ENCODE measurements at regions not wholly inside any gene's neighbourhood (a gene's known extent, or its start where the extent isn't known, plus 50 kb on each side); places are given as distances from the start of the nearest gene placed in this dataset.
"Not testable (repeated sequence)": the region's sequence is repeated elsewhere in the genome, so short reads cannot be mapped to it uniquely, and the experiment has no call there.

DNA sequence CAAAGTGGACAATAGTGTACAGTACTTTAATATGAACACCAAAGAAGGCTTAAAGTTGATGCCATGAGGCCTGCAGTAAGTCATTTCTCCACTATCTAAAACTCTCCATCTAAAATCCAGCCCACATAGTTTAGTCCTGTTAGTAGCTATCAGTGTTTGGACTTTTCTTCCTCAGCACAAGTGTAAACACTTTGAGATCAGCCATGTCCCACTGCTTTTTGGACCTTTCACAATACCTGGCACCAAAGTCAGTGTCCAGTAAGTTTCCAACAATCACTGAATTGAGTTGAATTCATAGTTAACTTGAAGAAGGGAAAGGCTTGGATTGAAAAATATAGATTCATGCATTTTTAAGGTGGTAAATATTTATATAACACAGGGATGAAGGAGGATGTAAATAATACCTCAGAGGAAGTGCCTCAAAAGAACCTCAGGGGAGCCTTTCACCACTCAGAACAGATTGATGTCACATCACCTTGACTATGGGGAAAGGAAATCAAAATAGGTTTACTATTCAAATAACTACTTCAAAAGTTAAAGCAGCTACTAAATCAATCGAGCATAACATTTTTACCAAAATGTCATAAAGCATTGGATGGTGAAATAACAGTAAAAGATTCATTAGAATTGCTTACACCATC lies 76.7 kb downstream of the FTHL17 start:
- no peak for DNase-seq (ENCODE audit: low read depth)
- TF ChIP-seq, protein P1, sequence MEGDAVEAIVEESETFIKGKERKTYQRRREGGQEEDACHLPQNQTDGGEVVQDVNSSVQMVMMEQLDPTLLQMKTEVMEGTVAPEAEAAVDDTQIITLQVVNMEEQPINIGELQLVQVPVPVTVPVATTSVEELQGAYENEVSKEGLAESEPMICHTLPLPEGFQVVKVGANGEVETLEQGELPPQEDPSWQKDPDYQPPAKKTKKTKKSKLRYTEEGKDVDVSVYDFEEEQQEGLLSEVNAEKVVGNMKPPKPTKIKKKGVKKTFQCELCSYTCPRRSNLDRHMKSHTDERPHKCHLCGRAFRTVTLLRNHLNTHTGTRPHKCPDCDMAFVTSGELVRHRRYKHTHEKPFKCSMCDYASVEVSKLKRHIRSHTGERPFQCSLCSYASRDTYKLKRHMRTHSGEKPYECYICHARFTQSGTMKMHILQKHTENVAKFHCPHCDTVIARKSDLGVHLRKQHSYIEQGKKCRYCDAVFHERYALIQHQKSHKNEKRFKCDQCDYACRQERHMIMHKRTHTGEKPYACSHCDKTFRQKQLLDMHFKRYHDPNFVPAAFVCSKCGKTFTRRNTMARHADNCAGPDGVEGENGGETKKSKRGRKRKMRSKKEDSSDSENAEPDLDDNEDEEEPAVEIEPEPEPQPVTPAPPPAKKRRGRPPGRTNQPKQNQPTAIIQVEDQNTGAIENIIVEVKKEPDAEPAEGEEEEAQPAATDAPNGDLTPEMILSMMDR (IDR thresholded peaks at IDR 0.05; ENCODE audit: insufficient read depth, low read length, severe bottlenecking): no peak
- no peak overlapping the region for H3K4me3 ChIP-seq (ENCODE audit: low read depth, low read length)
- H3K27me3 ChIP-seq (ENCODE audit: control insufficient read depth, insufficient read depth, low read length): no peaks in the 10 kb centered on the region
- no peaks in the 10 kb centered on the region for H3K36me3 ChIP-seq (ENCODE audit: control insufficient read depth, insufficient read depth, low read length)
- FAIRE-seq: no peak

GRCh38 chrX:30994018-30994417 lies 77.8 kb downstream of the FTHL17 start:
- FAIRE-seq; H3K27me3 ChIP-seq (ENCODE audit: control insufficient read depth, insufficient read depth, low read length): not testable (repeated sequence)

GRCh38 chrX:30992381-30992904 lies 79.4 kb downstream of the FTHL17 start:
- Histone ChIP-seq H3K27me3 (ENCODE audit: control insufficient read depth, insufficient read depth, low read length) (no peaks in the 10 kb centered on the region), H3K36me3 (ENCODE audit: control insufficient read depth, insufficient read depth, low read length) (no peaks in the 10 kb centered on the region), H3K4me3 (ENCODE audit: low read depth, low read length) (no peak overlapping the region)
- no peak for FAIRE-seq
- TF ChIP-seq, protein P1 (IDR thresholded peaks at IDR 0.05; ENCODE audit: insufficient read depth, low read length, severe bottlenecking): no peak
- DNase-seq (ENCODE audit: low read depth): no peak

More at GRCh38 chrX:30994018-30994417, 77.8 kb downstream of the FTHL17 start:
- DNase-seq (ENCODE audit: low read depth); H3K4me3 ChIP-seq (ENCODE audit: low read depth, low read length); H3K36me3 ChIP-seq (ENCODE audit: control insufficient read depth, insufficient read depth, low read length): not testable (repeated sequence)

- DNase-seq (ENCODE audit: low read depth) (peak; percentile 18), FAIRE-seq (no peak)
- no peak overlapping the region for H3K4me3 ChIP-seq (ENCODE audit: low read depth, low read length)
- TF ChIP-seq, protein P1 (IDR thresholded peaks at IDR 0.05; ENCODE audit: insufficient read depth, low read length, severe bottlenecking): no peak
- no peaks in the 10 kb centered on the region for H3K36me3 ChIP-seq (ENCODE audit: control insufficient read depth, insufficient read depth, low read length)
- no peaks in the 10 kb centered on the region for H3K27me3 ChIP-seq (ENCODE audit: control insufficient read depth, insufficient read depth, low read length)
These were observed 81.5 kb downstream of the FTHL17 start for GRCh38 chrX:30990361-30990760.

DNA sequence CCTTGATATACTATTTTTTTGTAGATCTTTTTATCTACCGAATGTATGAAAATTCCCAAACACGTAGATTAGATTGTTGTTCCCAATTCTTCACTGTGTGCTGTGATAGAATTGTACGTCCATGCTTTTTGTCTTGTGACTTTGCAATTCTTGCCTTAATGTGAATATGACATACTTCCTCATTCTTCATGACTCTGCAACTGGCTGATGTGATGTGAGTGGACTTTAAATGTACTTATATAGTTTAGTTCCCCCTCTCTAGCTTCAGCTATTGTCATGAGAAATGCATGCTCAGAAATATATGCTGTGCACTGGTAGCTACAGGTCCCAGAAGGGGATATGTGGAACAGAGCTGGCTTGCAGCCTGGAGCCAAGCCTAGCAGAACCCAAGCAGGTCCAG lies 89.4 kb downstream of the FTHL17 start:
- FAIRE-seq (no peak), DNase-seq (ENCODE audit: low read depth) (no peak)
- TF ChIP-seq, protein P1 (IDR thresholded peaks at IDR 0.05; ENCODE audit: insufficient read depth, low read length, severe bottlenecking): no peak
- Histone ChIP-seq H3K36me3 (ENCODE audit: control insufficient read depth, insufficient read depth, low read length) (no peaks in the 10 kb centered on the region), H3K4me3 (ENCODE audit: low read depth, low read length) (no peak overlapping the region), H3K27me3 (ENCODE audit: control insufficient read depth, insufficient read depth, low read length) (no peaks in the 10 kb centered on the region)

DNA sequence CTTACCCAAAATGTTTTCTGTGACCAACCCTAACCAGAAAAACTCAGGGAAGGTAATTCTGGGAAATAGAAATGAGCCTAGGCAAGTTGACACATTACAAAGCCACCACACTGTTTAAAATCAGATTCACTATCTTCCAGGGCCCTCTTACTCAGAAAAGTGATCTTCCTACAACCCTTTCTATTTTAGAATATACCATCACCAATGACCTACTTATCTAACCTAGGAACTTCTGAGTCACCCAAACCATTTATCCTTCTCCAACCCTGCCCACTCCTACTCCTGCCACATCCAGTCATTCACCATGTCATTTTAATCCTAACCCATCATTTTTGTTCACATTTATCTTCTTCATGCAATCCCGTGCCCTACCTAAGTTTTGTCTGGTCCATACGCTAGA lies 89.9 kb downstream of the FTHL17 start:
- DNase-seq (ENCODE audit: low read depth): no peak
- TF ChIP-seq, protein P1 (IDR thresholded peaks at IDR 0.05; ENCODE audit: insufficient read depth, low read length, severe bottlenecking): no peak
- H3K27me3 ChIP-seq (ENCODE audit: control insufficient read depth, insufficient read depth, low read length): no peaks in the 10 kb centered on the region
- H3K4me3 ChIP-seq (ENCODE audit: low read depth, low read length): no peak overlapping the region
- FAIRE-seq: peak; percentile 50
- no peaks in the 10 kb centered on the region for H3K36me3 ChIP-seq (ENCODE audit: control insufficient read depth, insufficient read depth, low read length)
